ENCODE measurements at regions not wholly inside any gene's neighbourhood (a gene's known extent, or its start where the extent isn't known, plus 50 kb on each side); places are given as distances from the start of the nearest gene placed in this dataset.

- H3K36me3 ChIP-seq (ENCODE audit: control insufficient read depth in 4 of 4, insufficient read depth in 3 of 4, low read depth in 1 of 4, low read length in 3 of 4): no peaks in the 10 kb centered on the region
- no peak overlapping the region for H3K9ac ChIP-seq (ENCODE audit: low read depth in 1 of 2, low read length in 2 of 2)
- H3K27me3 ChIP-seq (ENCODE audit: control insufficient read depth in 4 of 4, insufficient read depth in 4 of 4, low read length in 3 of 4): no peaks in the 10 kb centered on the region
- no peak for DNase-seq (ENCODE audit: low spot score)
- no peaks in the 10 kb centered on the region for H3K9me3 ChIP-seq (ENCODE audit: control insufficient read depth in 4 of 4, low read length in 3 of 4)
- H3K4me3 ChIP-seq (ENCODE audit: low read depth in 1 of 3, low read length in 3 of 3): no peak overlapping the region
- H3K4me1 ChIP-seq (ENCODE audit: control insufficient read depth in 4 of 4, insufficient read depth in 4 of 4, low read length in 3 of 4): no peaks in the 10 kb centered on the region
- H3K27ac ChIP-seq (ENCODE audit: low read depth in 1 of 2, low read length in 2 of 2): no peak overlapping the region
- TF ChIP-seq FOXA2 (IDR thresholded peaks at IDR 0.05) (no peak), GABPA (IDR thresholded peaks at IDR 0.05 in 1 of 2, conservative IDR thresholded peaks at IDR 0.05 in 1 of 2) (no peak), EGR1 (IDR thresholded peaks at IDR 0.05; ENCODE audit: low read depth in 2 of 2) (no peak), RXRA (IDR thresholded peaks at IDR 0.05) (no peak), NR2F2 (IDR thresholded peaks at IDR 0.05) (no peak), REST (IDR thresholded peaks at IDR 0.05) (no peak), CTCF (IDR thresholded peaks at IDR 0.05; ENCODE audit: low read depth, low read length, missing input control) (no peak), JUND (IDR thresholded peaks at IDR 0.05) (no peak), SP1 (IDR thresholded peaks at IDR 0.05) (no peak), HNF4A (conservative IDR thresholded peaks at IDR 0.05) (no peak), MAX (IDR thresholded peaks at IDR 0.05) (no peak), ZBTB33 (IDR thresholded peaks at IDR 0.05) (no peak), TAF1 (conservative IDR thresholded peaks at IDR 0.05) (no peak), HNF4G (IDR thresholded peaks at IDR 0.05) (no peak), YY1 (IDR thresholded peaks at IDR 0.05) (no peak), FOXA1 (IDR thresholded peaks at IDR 0.05) (no peak), ATF3 (IDR thresholded peaks at IDR 0.05) (no peak), RAD21 (IDR thresholded peaks at IDR 0.05) (no peak)
- 48% methylated on average over 1 of the region's 1 CpG for WGBS
These were observed 299.6 kb upstream of the DCN start for GRCh38 chr12:91482231-91482630.

Measured in liver (tissue), 8 donors.